ENCODE measurements at regions not wholly inside any gene's neighbourhood (a gene's known extent, or its start where the extent isn't known, plus 50 kb on each side); places are given as distances from the start of the nearest gene placed in this dataset.
A peak's percentile ranks its signal among the peaks of the same experiment; 100 is the strongest.

- DNase-seq (ENCODE audit: low spot score): no peak
Measured at GRCh38 chr15:37701230-37701629, 233.2 kb upstream of the TMCO5A start.

GRCh38 chr15:37709669-37710068 lies 224.8 kb upstream of the TMCO5A start:
- no peak for DNase-seq (ENCODE audit: low spot score)

GRCh38 chr15:37715101-37715500 lies 219.3 kb upstream of the TMCO5A start:
- DNase-seq (ENCODE audit: low spot score): no peak

- no peak for DNase-seq (ENCODE audit: low spot score)
Measured at GRCh38 chr15:37720267-37720666, 214.2 kb upstream of the TMCO5A start.

GRCh38 chr15:37731146-37731746 lies 203.2 kb upstream of the TMCO5A start:
- no peak for DNase-seq (ENCODE audit: low spot score)

GRCh38 chr15:37733628-37734027 lies 200.8 kb upstream of the TMCO5A start:
- no peak for DNase-seq (ENCODE audit: low spot score)

GRCh38 chr15:37740623-37741141 lies 193.8 kb upstream of the TMCO5A start:
- no peak for DNase-seq (ENCODE audit: low spot score)

GRCh38 chr15:37743826-37744225 lies 190.6 kb upstream of the TMCO5A start:
- no peak for DNase-seq (ENCODE audit: low spot score)

GRCh38 chr15:37744521-37744920 lies 189.9 kb upstream of the TMCO5A start:
- DNase-seq (ENCODE audit: low spot score): no peak

GRCh38 chr15:37751401-37751800 lies 183.0 kb upstream of the TMCO5A start:
- no peak for DNase-seq (ENCODE audit: low spot score)

GRCh38 chr15:37756407-37756806 lies 178.0 kb upstream of the TMCO5A start:
- DNase-seq (ENCODE audit: low spot score): no peak

- no peak for DNase-seq (ENCODE audit: low spot score)
Measured at GRCh38 chr15:37758412-37758811, 176.0 kb upstream of the TMCO5A start.

GRCh38 chr15:37764733-37765191 lies 169.7 kb upstream of the TMCO5A start:
- DNase-seq (ENCODE audit: low spot score): peak; percentile 40

GRCh38 chr15:37765786-37766185 lies 168.7 kb upstream of the TMCO5A start:
- no peak for DNase-seq (ENCODE audit: low spot score)

- DNase-seq (ENCODE audit: low spot score): no peak
Measured at GRCh38 chr15:37767841-37768455, 166.5 kb upstream of the TMCO5A start.

GRCh38 chr15:37771465-37771864 lies 163.0 kb upstream of the TMCO5A start:
- DNase-seq (ENCODE audit: low spot score): no peak

GRCh38 chr15:37773111-37773860 lies 161.2 kb upstream of the TMCO5A start:
- DNase-seq (ENCODE audit: low spot score): no peak

GRCh38 chr15:37774961-37775360 lies 159.5 kb upstream of the TMCO5A start:
- DNase-seq (ENCODE audit: low spot score): no peak

GRCh38 chr15:37777006-37777405 lies 157.4 kb upstream of the TMCO5A start:
- no peak for DNase-seq (ENCODE audit: low spot score)

GRCh38 chr15:37783290-37783689 lies 151.2 kb upstream of the TMCO5A start:
- no peak for DNase-seq (ENCODE audit: low spot score)

- DNase-seq (ENCODE audit: low spot score): no peak
Measured at GRCh38 chr15:37788330-37788729, 146.1 kb upstream of the TMCO5A start.

GRCh38 chr15:37788767-37789396 lies 145.6 kb upstream of the TMCO5A start:
- no peak for DNase-seq (ENCODE audit: low spot score)

GRCh38 chr15:37789397-37789786 lies 145.0 kb upstream of the TMCO5A start:
- no peak for DNase-seq (ENCODE audit: low spot score)
